HPDE6-E6E7 (cell line): ENCODE measurements at regions not wholly inside any gene's neighbourhood (a gene's known extent, or its start where the extent isn't known, plus 50 kb on each side); places are given as distances from the start of the nearest gene placed in this dataset.

Experiments
- DNase-seq: peaks from one replicate; pipeline ENCODE4 v3.0.0; 2011; ENCODE audit warnings: missing footprints; ENCODE audit errors: extremely low spot score

DNA sequence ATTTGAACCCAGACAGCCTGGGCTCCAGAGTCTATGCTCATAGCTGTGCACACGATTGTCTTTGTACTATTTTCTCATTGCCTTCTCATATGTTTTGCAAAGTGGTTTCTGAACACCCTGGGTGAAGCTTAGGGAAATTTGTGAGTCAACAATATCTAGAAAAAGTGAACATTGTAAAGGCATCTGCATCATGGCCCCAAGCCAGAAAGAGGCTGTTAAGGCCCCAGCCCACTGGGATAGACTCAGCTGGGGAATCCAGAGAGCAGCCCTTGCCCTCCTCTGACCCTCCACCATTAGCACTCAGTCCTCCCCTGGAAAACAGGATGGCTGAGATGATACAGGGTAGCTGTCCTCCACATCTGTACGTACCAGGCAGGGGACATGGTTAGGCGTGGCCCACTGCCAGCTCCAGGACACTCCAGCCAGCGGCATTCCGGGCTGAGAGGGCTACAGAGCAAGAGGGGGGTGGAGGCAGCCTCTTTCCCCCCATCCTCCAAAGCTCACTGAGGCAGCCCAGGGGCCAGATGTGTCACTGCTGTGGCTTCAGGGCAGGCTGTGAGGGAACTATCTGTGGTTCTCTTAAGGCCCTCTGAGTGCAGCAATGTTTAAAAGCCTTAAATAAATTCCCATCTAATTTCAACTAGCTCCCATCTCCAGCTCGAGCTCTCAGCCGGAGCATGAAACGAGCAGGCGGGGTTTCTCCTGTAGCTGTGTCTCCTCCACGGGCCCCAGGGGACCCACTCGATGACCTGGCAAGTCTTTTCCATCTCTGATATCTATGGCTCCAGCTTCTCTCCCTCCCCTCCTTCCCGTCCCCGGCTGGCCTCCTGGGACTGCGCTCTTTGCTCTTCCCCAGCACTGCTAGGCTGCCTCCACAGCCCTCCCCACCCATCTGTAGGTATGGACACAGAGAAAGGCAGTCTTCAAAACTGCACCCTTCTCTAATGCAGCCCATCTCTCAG is 209.4 kb upstream of the LRFN2 start:
- DNase-seq = no peak

DNA sequence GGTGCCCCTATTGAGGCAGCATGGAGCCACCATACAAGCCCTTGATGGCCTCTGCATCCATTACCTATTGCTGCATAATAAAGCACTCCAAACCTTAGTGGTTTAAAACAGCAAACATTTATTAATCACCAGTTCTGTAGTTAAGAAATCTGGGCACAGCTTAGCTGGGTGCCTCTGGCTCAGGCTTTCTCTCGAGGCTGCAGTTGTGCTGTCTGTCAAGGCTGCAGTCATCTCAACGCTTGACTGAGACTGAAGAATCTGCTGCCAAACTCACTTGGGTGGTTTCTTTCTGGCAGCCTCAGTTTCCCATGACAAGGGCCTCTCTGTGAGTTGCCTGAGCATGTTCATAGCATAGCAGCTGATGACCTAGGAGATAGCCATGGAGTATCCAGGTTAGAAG is 207.4 kb upstream of the LRFN2 start:
- no peak for DNase-seq

DNA sequence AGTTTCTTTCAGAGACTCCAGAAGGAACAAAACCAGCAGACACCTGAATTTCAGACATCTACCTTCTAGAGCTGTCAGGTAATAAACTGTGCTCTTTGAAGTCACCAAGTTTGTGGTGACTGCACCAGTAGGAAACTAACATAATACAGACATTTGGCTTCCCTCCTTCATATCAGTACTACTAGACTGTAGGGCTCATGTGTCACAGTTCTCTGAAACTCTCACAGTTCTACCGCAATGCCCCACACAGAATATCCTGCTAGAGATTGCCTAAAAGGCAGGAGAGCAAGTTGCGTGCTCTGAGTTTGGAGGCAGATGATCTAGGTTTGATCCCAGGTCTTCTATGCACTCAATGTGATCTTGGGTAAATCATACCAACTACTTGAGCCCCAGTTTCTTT is 205.0 kb upstream of the LRFN2 start:
- no peak for DNase-seq

DNA sequence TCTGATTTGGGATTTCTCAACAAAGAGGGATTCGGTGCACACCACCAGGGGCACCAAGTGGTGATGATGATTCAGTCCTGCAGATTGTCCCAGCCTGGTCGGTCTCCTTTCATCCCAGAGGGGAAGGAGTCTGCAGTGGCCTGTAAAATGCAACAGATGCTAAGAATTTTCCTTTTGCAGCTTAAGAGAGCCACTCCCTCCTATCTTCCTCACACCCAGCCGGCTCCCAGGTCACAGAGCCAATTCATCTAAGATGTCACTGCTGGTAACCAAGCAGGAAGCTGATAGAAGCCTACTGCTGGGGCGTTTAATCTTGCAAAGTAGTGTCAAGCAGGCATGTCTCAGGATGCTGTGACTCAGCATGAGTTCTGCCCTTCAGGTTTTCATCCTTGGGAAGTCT is 203.8 kb upstream of the LRFN2 start:
- DNase-seq = no peak

DNA sequence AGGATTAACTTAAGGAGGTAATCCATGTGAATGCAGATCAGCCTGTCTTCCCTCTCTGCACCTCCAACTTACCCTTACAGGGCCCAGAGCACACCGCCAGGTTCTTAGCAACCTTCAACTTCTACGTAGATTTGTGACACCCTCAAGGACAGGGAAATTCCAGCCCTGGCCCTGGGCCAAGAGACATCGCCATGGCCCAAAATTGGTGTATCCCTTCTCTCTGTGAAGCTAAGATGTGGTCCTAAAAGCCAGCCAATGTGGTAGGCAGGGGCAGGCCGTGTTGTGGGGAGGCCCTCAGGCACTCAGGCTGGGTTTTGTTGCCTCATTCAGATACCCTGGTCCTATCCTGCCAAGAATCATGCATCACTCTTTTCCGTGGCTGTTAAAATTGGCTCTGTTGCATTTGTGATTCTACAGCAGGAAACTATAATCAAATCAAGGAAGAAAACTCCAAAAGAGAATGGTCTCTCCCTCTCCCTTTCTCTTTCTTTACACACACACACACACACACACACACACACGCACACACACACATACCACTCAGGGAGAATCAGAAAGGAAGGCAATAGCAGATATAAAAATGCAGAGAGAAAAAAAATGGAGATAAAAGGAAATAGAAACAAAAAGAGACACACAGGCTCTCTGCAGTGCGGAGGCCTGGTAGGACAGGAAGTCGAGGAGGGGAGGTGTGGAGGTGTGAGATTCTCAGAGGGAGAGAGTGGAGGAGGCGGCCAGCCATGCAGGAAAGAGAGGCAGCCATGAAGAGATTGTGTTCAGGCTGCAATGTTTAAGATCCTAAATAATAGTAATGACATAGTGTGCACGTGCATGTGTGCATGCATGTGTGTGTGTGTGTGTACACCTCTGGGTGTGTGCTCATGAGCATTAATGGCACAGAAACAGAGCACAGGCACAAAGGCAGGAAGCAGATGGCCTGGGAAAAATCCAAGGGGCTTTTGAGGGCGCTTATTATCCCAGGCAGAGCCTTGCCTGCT is 201.8 kb upstream of the LRFN2 start:
- no peak for DNase-seq

DNA sequence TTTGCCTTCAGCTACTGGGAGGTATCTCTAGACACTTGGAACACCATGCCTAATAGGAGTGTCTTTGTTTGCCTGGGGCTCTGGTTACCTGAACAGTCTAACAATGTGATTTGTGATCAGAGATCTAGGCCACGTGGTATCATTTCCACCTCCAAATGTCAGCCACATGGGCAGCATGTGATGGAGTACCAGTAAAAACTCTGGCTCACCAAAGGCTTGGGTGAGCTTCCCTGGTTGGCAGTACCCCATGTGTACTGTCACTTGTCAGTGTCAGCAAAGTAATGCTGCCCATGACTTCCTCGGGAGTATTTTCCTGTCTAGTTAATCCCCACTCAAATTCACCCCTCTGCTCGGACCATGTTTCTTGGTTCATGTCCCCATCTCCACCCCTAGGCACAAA is 195.2 kb upstream of the LRFN2 start:
- no peak for DNase-seq

DNA sequence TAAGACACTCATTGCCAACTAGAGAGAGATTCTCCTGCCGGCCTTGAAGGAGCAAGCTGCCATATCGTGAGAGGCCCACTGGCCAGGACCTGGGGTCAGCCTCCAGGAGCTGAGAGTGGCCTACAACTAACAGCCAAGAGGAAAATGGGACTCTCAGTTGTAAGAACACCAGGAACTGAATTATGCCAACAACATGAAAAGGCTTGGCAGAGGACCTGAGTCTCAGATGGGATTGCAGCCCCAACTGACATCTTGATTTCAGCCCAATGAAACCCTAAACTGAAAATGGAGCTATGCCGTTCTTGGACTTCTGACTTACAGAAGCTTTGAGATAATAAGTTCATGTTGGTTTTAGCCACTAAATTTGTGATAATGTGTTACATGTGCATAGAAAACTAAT is 193.5 kb upstream of the LRFN2 start:
- DNase-seq = no peak

DNA sequence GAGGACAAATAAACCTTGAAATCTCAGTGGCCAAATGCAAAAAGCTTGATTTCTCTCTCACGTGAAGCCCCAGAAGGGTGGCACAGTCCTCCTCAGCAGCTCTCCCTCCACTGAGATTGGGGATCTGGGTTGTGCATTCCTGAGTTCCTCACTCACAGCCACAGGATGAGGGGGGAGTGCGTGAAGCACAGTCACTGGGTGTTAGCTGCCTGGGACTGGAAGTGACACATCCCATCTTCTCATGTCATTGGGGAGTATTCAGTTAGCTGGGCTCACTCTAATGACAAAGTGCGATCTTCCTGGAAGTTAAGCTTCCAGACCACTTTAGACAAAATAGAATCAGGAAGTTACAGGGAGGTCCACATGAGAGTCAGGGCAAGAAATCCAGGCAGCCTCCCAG is 192.2 kb upstream of the LRFN2 start:
- no peak for DNase-seq

DNA sequence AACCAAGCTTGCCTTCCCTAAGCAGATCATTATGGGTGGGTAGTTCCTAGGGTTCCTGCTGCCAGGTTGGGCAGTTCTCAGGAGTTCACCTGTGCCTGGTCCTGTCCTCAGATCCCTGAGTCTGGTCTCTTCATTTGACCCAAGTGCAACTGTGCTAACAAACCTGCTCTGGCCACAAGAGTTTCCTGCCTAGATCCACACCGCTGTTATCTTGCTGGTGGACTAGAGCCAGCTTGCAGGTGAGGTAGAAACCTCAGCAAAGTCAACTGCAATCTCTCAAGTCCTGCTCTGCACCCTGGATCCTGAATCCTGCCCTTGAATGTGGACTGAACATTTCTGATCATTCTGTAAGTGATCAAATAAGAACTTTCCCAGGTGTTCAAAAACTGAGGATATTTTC is 191.8 kb upstream of the LRFN2 start:
- DNase-seq = no peak

DNA sequence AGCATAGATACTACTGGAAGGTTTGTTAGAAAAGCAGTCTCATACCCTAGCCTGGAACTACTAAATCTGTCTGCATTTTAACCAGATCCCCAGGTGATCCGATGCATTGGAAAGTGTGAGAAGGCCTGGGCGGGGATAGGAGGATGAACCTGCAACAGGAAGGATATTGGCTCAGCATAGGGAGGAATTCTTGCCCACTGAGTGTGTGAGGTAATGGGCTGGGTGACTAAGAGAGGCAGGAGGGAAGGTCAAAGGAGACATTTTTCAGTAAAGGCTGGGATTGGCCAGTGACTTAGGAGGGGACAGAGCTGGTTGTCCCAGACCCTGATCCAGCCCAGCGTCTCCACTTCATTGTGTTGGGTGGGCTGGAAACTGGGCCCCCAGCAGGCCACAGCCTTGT is 191.0 kb upstream of the LRFN2 start:
- no peak for DNase-seq

DNA sequence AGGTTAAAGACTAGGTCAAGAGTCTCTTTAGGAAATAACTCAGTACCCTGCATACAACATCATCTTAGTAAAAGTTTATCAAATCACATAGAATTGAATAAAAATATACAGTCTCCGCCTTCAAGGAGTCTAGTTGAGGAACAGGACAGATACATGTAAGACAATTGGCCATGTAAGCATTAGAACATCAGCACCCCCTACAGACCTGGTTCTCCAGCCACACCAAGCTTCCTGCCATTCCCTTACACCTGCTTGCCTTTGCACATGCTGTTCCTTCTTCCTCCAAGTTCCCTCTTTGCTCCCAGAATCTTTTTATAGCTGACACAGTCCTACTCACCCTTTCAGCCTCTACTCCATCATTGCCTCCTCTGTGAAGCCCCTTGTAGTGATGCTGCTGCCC is 187.8 kb upstream of the LRFN2 start:
- DNase-seq = no peak

DNA sequence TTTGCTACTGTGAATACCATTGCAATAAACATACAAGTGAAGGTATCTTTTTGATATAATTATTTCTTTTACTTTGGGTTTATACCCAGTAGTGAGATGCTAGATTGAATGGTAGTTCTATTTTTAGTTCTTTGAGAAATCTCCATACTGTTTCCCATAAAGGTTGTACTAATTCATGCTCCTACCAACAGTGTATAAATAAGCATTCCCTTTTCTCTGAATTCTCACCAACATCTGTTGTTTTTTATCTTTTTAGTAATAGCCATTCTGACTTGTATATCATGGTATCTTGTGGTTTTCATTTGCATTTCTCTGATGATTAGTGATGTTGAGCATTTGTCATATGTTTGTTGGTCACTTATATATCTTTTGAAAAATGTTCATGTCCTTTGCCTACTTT is 183.6 kb upstream of the LRFN2 start:
- no peak for DNase-seq

DNA sequence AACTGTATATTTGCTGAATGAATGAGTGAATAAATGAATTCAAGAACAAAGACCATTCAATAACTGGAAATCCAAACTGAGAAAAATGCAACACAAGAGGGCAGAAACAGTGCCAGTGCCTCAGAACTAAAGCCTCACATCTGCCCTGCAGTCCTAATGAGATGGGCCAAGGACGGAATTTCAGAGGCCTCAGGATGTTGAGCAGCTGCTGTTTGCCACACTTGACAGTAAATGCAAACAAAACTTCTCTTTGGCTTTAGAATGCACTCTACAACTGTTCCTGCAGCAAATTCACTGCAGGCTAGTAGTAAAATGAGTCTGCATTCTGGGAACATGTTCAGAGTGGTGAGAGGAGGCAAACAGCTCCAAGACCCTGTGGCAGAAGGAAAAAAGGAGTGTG is 177.6 kb upstream of the LRFN2 start:
- no peak for DNase-seq

DNA sequence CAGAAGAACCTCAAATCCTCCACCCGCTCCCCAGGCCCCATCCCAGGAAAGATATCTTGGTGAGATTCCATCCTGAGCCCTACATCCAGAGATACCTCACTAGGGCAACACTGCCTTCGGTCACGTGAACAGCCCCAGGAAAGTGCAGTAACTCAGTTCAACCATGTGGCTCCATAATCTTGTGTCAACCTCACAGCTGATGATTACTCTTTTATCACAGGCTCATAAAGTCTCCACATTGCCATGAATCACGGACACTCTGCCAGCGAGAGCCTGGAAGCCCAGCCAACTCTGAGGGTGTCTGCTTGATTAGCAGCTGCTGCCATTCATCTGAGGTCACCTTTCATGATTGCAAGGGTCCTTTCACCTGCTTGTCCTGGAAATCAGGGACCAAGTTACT is 175.8 kb upstream of the LRFN2 start:
- no peak for DNase-seq

DNA sequence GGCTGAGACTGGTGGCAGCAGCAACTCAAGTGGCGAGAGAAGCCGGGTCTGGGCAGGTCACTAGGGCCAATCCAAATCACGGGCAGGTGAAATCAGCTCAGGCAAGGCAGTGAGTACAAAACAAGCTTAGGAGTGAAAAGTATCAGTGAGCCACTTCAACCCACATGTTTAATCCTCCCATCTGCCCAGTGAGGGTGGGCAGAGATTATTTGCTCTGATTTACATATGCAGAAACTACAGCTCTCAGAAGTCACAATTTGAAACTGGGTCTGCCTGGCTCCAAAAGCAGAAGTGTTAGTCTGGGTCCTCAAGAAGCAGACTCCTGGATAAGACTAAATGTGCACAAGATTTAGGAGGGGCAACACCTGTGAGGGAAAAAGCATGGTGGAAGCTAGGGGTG is 173.7 kb upstream of the LRFN2 start:
- no peak for DNase-seq

DNA sequence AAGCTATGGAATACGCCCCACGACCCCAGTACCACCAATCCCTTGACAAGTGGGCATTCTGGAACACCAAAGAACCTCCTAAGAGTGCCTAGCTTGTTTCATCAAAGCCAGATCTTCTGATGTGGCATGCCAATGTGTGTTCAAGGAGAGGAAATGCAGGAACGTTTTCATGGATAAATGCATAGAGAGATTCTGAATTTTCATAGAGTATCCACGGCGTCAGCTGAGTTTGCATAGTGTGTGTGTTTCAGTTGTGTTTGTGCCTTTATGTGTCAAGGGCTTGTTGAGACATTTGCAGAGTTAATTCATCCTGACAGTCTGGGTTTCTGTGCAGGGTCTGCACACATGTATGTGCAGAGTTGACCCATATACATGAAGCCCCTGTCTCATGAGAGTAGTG is 172.7 kb upstream of the LRFN2 start:
- no peak for DNase-seq

DNA sequence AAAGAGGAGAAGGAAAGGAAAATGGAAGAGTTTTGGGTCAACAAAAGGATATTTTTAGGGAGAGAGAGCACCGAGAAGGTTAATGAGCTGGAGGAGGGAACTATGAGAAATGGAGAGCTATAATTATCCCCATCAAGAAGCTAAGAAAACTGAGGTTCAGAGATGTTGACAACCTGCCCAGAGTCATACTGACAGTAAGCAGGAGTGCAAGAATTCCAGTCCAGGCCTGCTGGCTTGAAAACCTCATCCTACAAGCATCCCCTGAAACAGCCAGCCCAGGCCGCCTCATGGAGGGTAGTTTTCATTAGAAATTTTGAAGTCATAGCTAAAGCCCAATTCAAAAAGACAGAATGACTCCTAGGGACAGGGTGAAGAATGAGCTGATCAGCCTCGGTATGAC is 172.1 kb upstream of the LRFN2 start:
- DNase-seq = no peak

DNA sequence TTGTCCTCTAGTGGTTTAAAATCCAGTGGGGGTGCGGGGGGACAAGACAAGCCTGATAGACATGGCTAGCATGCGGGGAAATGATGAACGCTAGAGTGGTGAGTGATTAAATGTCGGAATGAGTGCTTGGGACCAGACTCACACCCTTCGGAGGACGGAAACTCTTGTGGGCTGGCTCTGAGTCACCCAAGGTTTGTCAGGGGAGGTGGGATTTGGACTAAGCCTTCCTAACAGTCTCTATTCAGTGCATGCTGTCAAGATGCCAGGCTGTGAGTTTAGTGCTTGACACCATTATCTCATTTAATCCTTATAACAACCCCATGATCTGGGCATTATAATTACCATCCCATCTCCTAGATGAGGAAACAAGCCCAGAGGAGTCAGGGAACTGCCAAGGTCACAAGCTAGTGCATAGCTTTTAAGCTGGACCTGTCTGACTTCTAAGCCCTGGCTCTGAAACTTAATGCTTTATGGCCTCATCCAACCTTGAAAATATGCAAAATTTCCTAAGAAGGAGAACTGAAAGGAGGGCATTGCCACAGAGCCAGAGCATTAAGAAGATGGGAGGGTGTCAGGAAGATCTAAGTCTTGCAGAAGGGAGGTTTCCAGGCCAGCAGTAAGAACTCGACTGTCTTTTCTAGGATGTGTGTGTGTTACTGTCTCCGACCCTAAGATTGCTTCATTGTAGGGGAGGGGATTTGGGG is 168.7 kb upstream of the LRFN2 start:
- DNase-seq = no peak

DNA sequence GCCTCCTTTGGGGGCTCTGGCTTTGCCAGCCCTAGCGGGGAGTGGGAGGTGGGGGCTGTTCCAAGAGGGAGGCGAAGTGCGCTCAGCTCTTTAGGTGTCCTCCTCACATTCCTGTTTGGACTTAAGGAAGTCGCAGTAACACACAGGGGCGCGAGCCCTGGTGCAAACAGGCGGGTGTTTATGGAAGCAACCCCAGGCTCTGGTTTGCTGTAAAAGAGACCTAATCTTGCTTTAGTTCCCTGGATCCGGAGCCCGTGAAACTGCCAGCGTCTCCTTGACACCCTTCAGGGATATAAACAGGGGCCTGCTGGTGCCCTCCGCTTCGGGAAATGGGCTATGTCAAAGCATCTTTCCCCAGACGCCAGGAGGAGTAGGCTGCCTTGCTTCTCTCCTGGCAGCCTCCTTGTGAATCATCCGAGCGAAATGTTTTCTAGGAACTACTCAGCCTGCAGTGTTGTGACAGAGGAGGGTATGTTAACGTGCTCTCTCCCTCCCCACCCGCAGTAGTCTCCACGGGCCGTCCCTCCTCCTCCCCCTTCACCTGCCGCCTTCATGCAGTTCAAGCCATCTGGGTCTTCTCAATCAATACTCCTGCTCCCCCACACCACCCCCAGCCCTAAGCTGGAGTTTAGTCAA is 168.0 kb upstream of the LRFN2 start:
- DNase-seq = no peak

DNA sequence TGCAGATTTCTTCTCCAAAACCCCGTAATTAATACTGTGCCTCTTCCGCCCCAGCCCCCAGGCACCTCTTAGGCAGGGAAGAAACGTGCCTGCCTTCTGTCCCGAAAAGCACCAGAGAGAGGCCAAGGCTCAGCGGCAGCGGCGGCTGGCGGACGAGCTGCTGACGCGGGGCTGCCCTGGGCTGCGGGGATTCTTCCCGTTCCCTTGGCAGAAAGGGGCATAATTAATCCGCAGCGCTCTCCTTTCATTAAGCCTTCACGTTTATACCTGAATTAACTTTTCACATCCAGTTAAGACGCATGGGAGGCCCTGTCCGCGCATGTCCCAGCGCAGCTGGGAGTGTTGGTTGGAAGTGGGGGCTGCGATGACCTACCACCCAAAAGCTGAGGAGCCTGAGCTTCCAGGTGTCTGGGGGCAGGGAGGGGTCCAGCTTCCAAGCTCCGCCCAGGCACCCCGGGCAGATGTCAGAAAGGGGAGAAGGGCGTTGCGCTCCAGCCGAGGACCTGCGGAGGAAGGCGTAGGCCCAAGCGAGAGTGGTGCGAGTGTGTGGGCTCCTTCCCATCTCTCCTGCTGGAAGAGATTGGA is 167.4 kb upstream of the LRFN2 start:
- DNase-seq = no peak
